GM13977 (cell line): ENCODE measurements at regions not wholly inside any gene's neighbourhood (a gene's known extent, or its start where the extent isn't known, plus 50 kb on each side); places are given as distances from the start of the nearest gene placed in this dataset.
A peak's percentile ranks its signal among the peaks of the same experiment; 100 is the strongest.

Source experiments
- DNase-seq: peaks from one replicate; pipeline ENCODE4 v3.0.0; 2012; ENCODE audit warnings: low spot score
- in situ Hi-C: fragments of 300-500 bp; cut with MboI; formaldehyde crosslinking; loops from one replicate; pipeline ENCODE4 v1.12.0; 2022; ENCODE audit warnings: low sequenced_read_pairs, low pct_unique_long_range_greater_than_20kb, mixed read lengths, inconsistent platforms; ENCODE audit not compliant: unreplicated experiment
- TF ChIP-seq, protein P1 (sequence below): IDR thresholded peaks from 2 replicates; pipeline ENCODE4 v1.5.1; 2012; ENCODE audit warnings: mild to moderate bottlenecking, control low read depth; ENCODE audit not compliant: insufficient read depth; ENCODE audit errors: extremely low read depth, missing control alignments

DNA sequence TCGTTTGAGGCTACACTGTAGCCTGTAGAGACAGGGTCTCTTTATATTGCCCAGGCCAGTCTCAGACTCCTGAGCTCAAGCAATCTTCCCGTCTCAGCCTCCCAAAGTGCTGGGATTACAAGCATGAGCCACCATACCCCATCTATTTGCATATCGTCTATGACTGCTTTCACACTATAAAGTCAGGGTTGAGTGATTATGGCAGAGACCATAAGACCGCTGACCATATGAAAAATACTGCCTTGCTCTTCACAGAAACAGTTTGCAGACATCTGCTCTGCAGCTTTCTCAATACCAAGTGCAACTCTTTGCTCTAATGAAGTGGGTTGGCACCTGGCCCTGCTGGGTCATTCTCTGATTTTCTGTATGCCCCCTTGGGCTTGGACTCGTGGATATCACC, 79.5 kb upstream of the PAK5 start:
- TF ChIP-seq, protein P1, sequence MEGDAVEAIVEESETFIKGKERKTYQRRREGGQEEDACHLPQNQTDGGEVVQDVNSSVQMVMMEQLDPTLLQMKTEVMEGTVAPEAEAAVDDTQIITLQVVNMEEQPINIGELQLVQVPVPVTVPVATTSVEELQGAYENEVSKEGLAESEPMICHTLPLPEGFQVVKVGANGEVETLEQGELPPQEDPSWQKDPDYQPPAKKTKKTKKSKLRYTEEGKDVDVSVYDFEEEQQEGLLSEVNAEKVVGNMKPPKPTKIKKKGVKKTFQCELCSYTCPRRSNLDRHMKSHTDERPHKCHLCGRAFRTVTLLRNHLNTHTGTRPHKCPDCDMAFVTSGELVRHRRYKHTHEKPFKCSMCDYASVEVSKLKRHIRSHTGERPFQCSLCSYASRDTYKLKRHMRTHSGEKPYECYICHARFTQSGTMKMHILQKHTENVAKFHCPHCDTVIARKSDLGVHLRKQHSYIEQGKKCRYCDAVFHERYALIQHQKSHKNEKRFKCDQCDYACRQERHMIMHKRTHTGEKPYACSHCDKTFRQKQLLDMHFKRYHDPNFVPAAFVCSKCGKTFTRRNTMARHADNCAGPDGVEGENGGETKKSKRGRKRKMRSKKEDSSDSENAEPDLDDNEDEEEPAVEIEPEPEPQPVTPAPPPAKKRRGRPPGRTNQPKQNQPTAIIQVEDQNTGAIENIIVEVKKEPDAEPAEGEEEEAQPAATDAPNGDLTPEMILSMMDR, result no peak
- in situ Hi-C loops, result loop anchor here (25.0 kb wide), 1 partner anchor 506 kb away; no protein-coding TSS in a partner anchor
- no peak for DNase-seq

DNA sequence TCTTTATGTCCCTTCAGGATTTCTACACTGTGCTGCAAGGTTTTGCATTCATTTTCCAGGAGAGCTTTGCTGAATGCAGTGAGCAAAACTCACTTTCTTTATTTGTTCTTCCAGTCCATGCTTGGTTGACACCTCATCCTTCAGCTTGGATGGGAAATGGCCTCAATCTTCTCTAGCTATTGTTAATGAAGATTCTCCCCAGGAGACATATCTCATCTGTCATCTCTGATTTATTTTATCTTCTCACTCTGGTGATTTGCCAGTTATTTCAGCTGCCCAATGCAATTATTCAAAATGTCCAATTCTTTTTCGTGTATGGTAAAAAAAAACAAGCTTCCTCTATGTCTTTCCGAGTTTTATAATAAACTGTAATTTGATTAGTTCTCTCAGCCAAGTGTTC, 77.9 kb upstream of the PAK5 start:
- no peak for DNase-seq
- TF ChIP-seq, protein P1, result no peak
- in situ Hi-C loops, result loop anchor here (25.0 kb wide), 1 partner anchor 504 kb away; no protein-coding TSS in a partner anchor

DNA sequence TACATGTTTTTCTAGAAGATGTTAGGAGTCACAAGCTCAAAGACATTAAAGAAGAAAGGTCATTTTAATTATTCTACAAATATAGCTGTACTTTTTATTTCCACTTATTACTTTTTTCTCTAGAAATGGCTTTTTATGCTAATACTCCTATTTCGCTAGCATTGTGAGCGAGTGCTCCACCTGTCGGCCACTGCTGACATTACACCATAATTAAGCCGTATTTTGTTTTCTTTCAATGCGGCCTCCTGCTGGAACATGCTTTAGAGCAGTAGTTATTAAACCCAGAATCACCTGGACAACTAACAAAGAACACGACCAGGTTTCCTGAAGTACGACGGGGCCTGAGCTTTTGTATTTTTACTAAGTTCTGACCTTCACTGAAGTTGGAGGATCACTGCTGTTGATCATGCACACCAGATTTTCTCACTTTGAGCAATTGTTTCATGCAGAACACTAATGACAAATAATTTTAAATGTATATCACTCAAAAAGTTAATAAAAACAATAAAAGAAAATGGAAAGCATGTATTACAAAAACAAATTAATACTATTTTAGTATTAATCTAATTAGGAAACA, 74.1 kb upstream of the PAK5 start:
- in situ Hi-C loops, result loop anchor here (25.0 kb wide), 1 partner anchor 501 kb away; no protein-coding TSS in a partner anchor
- TF ChIP-seq, protein P1, result peak; percentile 89
- peak; percentile 32 for DNase-seq

DNA sequence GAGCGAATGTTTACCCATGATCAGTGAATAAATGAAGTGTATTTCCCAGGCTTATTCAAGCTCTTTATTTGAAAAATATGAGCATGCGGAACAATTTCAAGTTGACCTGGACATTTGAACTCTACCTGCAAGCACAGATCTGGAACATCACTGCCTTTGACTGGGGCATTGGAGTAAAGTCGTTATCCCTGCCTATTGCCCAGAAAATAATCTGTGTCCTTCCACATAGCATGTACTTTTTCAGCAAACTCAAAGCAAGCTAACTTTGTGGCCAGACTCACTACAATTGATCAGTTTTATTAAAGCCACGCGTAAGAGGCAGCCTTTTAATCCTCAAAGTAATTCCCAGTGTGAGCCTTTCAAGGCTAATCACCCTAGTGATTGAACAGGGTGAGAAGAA, 73.4 kb upstream of the PAK5 start:
- DNase-seq, result no peak
- in situ Hi-C loops, result loop anchor here (25.0 kb wide), 1 partner anchor 500 kb away; no protein-coding TSS in a partner anchor
- TF ChIP-seq, protein P1, result no peak

GRCh38 chr20:9911519-9911918, 72.6 kb upstream of the PAK5 start:
- DNase-seq, result no peak
- in situ Hi-C loops, result loop anchor here (25.0 kb wide), 1 partner anchor 499 kb away; no protein-coding TSS in a partner anchor

GRCh38 chr20:9909167-9909566, 70.3 kb upstream of the PAK5 start:
- DNase-seq, result no peak
- in situ Hi-C loops, result loop anchor here (25.0 kb wide), 1 partner anchor 497 kb away; no protein-coding TSS in a partner anchor
- TF ChIP-seq, protein P1, result no peak

More at GRCh38 chr20:9911519-9911918, 72.6 kb upstream of the PAK5 start:
- TF ChIP-seq, protein P1, result no peak
